WTC11 (cell line): ENCODE measurements at regions not wholly inside any gene's neighbourhood (a gene's known extent, or its start where the extent isn't known, plus 50 kb on each side); places are given as distances from the start of the nearest gene placed in this dataset.

Source experiments
- ATAC-seq: fragments of 200-7000 bp; cut with Tn5 transposase; 2 replicates; pipeline ENCODE4 v1.10.0; 2021; ENCODE audit warnings: mild to moderate bottlenecking, moderate library complexity
- CTCF ChIA-PET: fragments of 300-600 bp; sonication (Branson Sonifier 250); formaldehyde crosslinking; loops from one replicate; lab custom pipeline; 2021; ENCODE audit warnings: antibody characterized with exemption; lab: Charles Lee
- POLR2A ChIA-PET: fragments of 350-600 bp; sonication (Branson Sonifier 250); formaldehyde crosslinking; loops from one replicate; lab custom pipeline; 2021; ENCODE audit warnings: antibody characterized with exemption; lab: Charles Lee
- DNase-seq: peaks from one replicate; pipeline ENCODE4 v3.0.0; 2021; ENCODE audit warnings: low spot score
- H3K27ac Mint-ChIP-seq: 2 replicates; pipeline ENCODE4 v1.8.0; 2021; ENCODE audit warnings: mixed read lengths
- H3K27me3 Mint-ChIP-seq: 2 replicates; pipeline ENCODE4 v1.8.0; 2021; ENCODE audit warnings: low read depth, mild to moderate bottlenecking, moderate library complexity, mixed read lengths
- H3K36me3 Mint-ChIP-seq: 2 replicates; pipeline ENCODE4 v1.8.0; 2021; ENCODE audit warnings: mixed read lengths
- H3K4me1 Mint-ChIP-seq: 2 replicates; pipeline ENCODE4 v1.8.0; 2022; ENCODE audit warnings: mixed read lengths
- H3K4me3 Mint-ChIP-seq: 2 replicates; pipeline ENCODE4 v1.8.0; 2021; ENCODE audit warnings: mild to moderate bottlenecking, moderate library complexity, mixed read lengths
- H3K9me3 Mint-ChIP-seq: 2 replicates; pipeline ENCODE4 v1.8.0; 2021; ENCODE audit warnings: mixed read lengths
- ETV6 ChIP-seq: sonication (generic); formaldehyde crosslinking; IDR thresholded peaks from 2 replicates; pipeline ENCODE4 v1.8.1; 2022; ENCODE audit warnings: mild to moderate bottlenecking, missing genetic modification reagents
- HMGA2 ChIP-seq: fragments of 250-450 bp; sonication (Bioruptor Pico); IDR thresholded peaks from 2 replicates; pipeline ENCODE4 v1.4.0; 2021; ENCODE audit warnings: mild to moderate bottlenecking, moderate library complexity
- IRF2 ChIP-seq: sonication (generic); formaldehyde crosslinking; IDR thresholded peaks from 2 replicates; pipeline ENCODE4 v1.8.0; 2022; ENCODE audit warnings: low read depth, missing genetic modification reagents, borderline replicate concordance
- MXD4 ChIP-seq: fragments of 250-450 bp; sonication (Bioruptor Pico); IDR thresholded peaks from 2 replicates; pipeline ENCODE4 v1.8.0; 2021; ENCODE audit warnings: mild to moderate bottlenecking, moderate library complexity, borderline replicate concordance
- TEAD4 ChIP-seq: sonication (generic); formaldehyde crosslinking; IDR thresholded peaks from 2 replicates; pipeline ENCODE4 v1.8.0; 2022; ENCODE audit warnings: mild to moderate bottlenecking, missing genetic modification reagents
- ZNF423 ChIP-seq: fragments of 250-450 bp; sonication (Bioruptor Pico); IDR thresholded peaks from 2 replicates; pipeline ENCODE4 v2.1.2; 2022; ENCODE audit warnings: mild to moderate bottlenecking, moderate library complexity
- TF ChIP-seq, protein P1 (sequence below): sonication (generic); formaldehyde crosslinking; IDR thresholded peaks from 2 replicates; pipeline ENCODE4 v1.8.0; 2022; ENCODE audit warnings: mild to moderate bottlenecking, missing genetic modification reagents
- TF ChIP-seq, protein P2 (sequence below): sonication (generic); formaldehyde crosslinking; IDR thresholded peaks from 2 replicates; pipeline ENCODE4 v1.8.1; 2023; ENCODE audit warnings: mild to moderate bottlenecking, missing genetic modification reagents, borderline replicate concordance
- TF ChIP-seq, protein P3 (sequence below): sonication (generic); formaldehyde crosslinking; IDR thresholded peaks from 2 replicates; pipeline ENCODE4 v1.8.0; 2023; ENCODE audit warnings: mild to moderate bottlenecking, missing genetic modification reagents
- TF ChIP-seq, protein P4 (sequence below): sonication (generic); formaldehyde crosslinking; IDR thresholded peaks from 2 replicates; pipeline ENCODE4 v1.8.1; 2022; ENCODE audit warnings: missing genetic modification reagents, borderline replicate concordance
- TF ChIP-seq, protein P5 (sequence below): sonication (generic); formaldehyde crosslinking; IDR thresholded peaks from 2 replicates; pipeline ENCODE4 v1.8.0; 2022; ENCODE audit warnings: mild to moderate bottlenecking, missing genetic modification reagents
- TF ChIP-seq, protein P6 (sequence below): fragments of 250-450 bp; sonication (Bioruptor Pico); IDR thresholded peaks from 2 replicates; pipeline ENCODE4 v1.9.0; 2021; ENCODE audit warnings: moderate library complexity, mild to moderate bottlenecking, inconsistent platforms, borderline replicate concordance
- TF ChIP-seq, protein P7 (sequence below): fragments of 250-450 bp; sonication (Bioruptor Pico); IDR thresholded peaks from 2 replicates; pipeline ENCODE4 v1.9.0; 2021; ENCODE audit warnings: mild to moderate bottlenecking, borderline replicate concordance

DNA sequence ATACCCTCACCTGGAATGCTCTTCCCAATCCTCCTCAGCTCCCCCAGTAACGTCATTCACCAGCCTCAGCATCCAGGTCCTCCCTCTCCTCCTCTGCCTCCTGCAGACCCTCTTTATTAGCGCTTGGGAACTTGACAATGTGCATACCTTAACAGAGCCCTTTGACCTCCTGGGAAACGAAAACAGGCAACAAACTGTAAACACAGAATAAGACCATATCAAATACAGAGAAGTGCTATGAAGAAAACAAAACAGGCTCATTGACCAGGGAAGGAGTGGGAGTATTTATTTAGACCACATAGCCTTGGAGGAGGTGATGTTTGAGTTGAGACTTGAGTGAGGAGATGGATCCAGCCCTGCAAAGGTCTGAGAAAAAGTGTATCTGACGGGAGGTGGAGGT, 107.9 kb upstream of the SLC7A1 start:
- Mint-ChIP-seq H3K36me3 (no peaks in the 10 kb centered on the region), H3K27ac (peak overlapping the region; percentile 10; the same call in 1 of the 2 replicates), H3K9me3 (peaks cover 14% of the 10 kb centered on the region), H3K4me3 (no peak overlapping the region), H3K27me3 (no peaks in the 10 kb centered on the region; the same call in 1 of the 2 replicates), H3K4me1 (peaks cover 9% of the 10 kb centered on the region)
- TF ChIP-seq HMGA2 (CRISPR knock-in tag) (no peak), MXD4 (CRISPR knock-in tag) (no peak), TEAD4 (CRISPR knock-in tag) (no peak), IRF2 (no peak)
- TF ChIP-seq, protein P1, sequence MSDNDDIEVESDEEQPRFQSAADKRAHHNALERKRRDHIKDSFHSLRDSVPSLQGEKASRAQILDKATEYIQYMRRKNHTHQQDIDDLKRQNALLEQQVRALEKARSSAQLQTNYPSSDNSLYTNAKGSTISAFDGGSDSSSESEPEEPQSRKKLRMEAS (CRISPR knock-in tag) = no peak
- TF ChIP-seq, protein P2, sequence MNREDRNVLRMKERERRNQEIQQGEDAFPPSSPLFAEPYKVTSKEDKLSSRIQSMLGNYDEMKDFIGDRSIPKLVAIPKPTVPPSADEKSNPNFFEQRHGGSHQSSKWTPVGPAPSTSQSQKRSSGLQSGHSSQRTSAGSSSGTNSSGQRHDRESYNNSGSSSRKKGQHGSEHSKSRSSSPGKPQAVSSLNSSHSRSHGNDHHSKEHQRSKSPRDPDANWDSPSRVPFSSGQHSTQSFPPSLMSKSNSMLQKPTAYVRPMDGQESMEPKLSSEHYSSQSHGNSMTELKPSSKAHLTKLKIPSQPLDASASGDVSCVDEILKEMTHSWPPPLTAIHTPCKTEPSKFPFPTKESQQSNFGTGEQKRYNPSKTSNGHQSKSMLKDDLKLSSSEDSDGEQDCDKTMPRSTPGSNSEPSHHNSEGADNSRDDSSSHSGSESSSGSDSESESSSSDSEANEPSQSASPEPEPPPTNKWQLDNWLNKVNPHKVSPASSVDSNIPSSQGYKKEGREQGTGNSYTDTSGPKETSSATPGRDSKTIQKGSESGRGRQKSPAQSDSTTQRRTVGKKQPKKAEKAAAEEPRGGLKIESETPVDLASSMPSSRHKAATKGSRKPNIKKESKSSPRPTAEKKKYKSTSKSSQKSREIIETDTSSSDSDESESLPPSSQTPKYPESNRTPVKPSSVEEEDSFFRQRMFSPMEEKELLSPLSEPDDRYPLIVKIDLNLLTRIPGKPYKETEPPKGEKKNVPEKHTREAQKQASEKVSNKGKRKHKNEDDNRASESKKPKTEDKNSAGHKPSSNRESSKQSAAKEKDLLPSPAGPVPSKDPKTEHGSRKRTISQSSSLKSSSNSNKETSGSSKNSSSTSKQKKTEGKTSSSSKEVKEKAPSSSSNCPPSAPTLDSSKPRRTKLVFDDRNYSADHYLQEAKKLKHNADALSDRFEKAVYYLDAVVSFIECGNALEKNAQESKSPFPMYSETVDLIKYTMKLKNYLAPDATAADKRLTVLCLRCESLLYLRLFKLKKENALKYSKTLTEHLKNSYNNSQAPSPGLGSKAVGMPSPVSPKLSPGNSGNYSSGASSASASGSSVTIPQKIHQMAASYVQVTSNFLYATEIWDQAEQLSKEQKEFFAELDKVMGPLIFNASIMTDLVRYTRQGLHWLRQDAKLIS = no peak
- TF ChIP-seq, protein P3, sequence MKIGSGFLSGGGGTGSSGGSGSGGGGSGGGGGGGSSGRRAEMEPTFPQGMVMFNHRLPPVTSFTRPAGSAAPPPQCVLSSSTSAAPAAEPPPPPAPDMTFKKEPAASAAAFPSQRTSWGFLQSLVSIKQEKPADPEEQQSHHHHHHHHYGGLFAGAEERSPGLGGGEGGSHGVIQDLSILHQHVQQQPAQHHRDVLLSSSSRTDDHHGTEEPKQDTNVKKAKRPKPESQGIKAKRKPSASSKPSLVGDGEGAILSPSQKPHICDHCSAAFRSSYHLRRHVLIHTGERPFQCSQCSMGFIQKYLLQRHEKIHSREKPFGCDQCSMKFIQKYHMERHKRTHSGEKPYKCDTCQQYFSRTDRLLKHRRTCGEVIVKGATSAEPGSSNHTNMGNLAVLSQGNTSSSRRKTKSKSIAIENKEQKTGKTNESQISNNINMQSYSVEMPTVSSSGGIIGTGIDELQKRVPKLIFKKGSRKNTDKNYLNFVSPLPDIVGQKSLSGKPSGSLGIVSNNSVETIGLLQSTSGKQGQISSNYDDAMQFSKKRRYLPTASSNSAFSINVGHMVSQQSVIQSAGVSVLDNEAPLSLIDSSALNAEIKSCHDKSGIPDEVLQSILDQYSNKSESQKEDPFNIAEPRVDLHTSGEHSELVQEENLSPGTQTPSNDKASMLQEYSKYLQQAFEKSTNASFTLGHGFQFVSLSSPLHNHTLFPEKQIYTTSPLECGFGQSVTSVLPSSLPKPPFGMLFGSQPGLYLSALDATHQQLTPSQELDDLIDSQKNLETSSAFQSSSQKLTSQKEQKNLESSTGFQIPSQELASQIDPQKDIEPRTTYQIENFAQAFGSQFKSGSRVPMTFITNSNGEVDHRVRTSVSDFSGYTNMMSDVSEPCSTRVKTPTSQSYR = no peak
- CTCF ChIA-PET = interaction anchor here (1.5 to 3.4 kb wide), 4 partner anchors 10 to 249 kb away, joined by 3 to 14 read pairs (median 4); no protein-coding TSS in a partner anchor
- POLR2A ChIA-PET = no interaction called here
- DNase-seq = no peak
- ATAC-seq = no peak

DNA sequence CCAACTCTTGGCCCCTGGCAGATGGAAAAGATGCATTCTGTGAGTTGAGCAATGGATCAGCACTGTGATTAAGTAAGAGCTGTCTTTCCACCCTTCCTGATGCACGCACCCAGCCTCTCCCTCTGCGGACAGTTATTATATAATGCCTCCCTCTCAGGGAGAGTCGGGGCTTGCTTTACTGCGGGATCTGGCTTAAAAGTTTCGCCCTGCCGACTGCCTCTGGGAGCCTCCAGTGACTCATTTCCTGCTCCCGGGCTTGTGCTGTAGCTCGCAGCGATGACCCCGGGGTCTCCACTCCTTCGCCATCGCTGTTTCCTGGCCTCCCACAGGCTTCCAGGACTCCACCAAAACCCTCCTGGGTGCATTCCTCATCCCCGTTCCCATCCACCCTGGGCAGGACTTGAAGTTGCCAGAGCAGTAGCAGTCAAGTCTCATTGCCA, 107.4 kb upstream of the SLC7A1 start:
- CTCF ChIA-PET = interaction anchor here (1.5 to 3.4 kb wide), 4 partner anchors 11 to 248 kb away, joined by 3 to 14 read pairs (median 4); no protein-coding TSS in a partner anchor
- no peak overlapping the region for H3K27ac Mint-ChIP-seq

More for the DNA sequence above, 107.4 kb upstream of the SLC7A1 start:
- no peaks in the 10 kb centered on the region; the same call in 1 of the 2 replicates for H3K27me3 Mint-ChIP-seq
- POLR2A ChIA-PET = no interaction called here
- ATAC-seq = peak; percentile 16; the same call in 1 of the 2 replicates
- peaks cover 9% of the 10 kb centered on the region for H3K4me1 Mint-ChIP-seq
- no peak for DNase-seq
- peaks cover 14% of the 10 kb centered on the region for H3K9me3 Mint-ChIP-seq
- TF ChIP-seq, protein P4, sequence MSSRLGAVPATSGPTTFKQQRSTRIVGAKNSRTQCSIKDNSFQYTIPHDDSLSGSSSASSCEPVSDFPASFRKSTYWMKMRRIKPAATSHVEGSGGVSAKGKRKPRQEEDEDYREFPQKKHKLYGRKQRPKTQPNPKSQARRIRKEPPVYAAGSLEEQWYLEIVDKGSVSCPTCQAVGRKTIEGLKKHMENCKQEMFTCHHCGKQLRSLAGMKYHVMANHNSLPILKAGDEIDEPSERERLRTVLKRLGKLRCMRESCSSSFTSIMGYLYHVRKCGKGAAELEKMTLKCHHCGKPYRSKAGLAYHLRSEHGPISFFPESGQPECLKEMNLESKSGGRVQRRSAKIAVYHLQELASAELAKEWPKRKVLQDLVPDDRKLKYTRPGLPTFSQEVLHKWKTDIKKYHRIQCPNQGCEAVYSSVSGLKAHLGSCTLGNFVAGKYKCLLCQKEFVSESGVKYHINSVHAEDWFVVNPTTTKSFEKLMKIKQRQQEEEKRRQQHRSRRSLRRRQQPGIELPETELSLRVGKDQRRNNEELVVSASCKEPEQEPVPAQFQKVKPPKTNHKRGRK (CRISPR knock-in tag) = no peak
- TF ChIP-seq, protein P5, sequence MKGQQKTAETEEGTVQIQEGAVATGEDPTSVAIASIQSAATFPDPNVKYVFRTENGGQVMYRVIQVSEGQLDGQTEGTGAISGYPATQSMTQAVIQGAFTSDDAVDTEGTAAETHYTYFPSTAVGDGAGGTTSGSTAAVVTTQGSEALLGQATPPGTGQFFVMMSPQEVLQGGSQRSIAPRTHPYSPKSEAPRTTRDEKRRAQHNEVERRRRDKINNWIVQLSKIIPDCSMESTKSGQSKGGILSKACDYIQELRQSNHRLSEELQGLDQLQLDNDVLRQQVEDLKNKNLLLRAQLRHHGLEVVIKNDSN (CRISPR knock-in tag) = no peak
- no peak for TF ChIP-seq ZNF423
- TF ChIP-seq, protein P6, sequence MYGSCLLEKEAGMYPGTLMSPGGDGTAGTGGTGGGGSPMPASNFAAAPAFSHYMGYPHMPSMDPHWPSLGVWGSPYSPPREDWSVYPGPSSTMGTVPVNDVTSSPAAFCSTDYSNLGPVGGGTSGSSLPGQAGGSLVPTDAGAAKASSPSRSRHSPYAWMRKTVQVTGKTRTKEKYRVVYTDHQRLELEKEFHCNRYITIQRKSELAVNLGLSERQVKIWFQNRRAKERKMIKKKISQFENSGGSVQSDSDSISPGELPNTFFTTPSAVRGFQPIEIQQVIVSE (CRISPR knock-in tag) = no peak
- TF ChIP-seq, protein P1 (CRISPR knock-in tag) = no peak
- TF ChIP-seq, protein P7, sequence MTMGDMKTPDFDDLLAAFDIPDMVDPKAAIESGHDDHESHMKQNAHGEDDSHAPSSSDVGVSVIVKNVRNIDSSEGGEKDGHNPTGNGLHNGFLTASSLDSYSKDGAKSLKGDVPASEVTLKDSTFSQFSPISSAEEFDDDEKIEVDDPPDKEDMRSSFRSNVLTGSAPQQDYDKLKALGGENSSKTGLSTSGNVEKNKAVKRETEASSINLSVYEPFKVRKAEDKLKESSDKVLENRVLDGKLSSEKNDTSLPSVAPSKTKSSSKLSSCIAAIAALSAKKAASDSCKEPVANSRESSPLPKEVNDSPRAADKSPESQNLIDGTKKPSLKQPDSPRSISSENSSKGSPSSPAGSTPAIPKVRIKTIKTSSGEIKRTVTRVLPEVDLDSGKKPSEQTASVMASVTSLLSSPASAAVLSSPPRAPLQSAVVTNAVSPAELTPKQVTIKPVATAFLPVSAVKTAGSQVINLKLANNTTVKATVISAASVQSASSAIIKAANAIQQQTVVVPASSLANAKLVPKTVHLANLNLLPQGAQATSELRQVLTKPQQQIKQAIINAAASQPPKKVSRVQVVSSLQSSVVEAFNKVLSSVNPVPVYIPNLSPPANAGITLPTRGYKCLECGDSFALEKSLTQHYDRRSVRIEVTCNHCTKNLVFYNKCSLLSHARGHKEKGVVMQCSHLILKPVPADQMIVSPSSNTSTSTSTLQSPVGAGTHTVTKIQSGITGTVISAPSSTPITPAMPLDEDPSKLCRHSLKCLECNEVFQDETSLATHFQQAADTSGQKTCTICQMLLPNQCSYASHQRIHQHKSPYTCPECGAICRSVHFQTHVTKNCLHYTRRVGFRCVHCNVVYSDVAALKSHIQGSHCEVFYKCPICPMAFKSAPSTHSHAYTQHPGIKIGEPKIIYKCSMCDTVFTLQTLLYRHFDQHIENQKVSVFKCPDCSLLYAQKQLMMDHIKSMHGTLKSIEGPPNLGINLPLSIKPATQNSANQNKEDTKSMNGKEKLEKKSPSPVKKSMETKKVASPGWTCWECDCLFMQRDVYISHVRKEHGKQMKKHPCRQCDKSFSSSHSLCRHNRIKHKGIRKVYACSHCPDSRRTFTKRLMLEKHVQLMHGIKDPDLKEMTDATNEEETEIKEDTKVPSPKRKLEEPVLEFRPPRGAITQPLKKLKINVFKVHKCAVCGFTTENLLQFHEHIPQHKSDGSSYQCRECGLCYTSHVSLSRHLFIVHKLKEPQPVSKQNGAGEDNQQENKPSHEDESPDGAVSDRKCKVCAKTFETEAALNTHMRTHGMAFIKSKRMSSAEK (CRISPR knock-in tag) = no peak
- no peak for TF ChIP-seq ETV6
- H3K4me3 Mint-ChIP-seq = no peak overlapping the region
- no peaks in the 10 kb centered on the region for H3K36me3 Mint-ChIP-seq
